Ramos (cell line): ENCODE measurements at regions not wholly inside any gene's neighbourhood (a gene's known extent, or its start where the extent isn't known, plus 50 kb on each side); places are given as distances from the start of the nearest gene placed in this dataset.

ENCODE experiments used
- in situ Hi-C: fragments of 300-500 bp; cut with MboI; formaldehyde crosslinking; loops from one replicate; pipeline ENCODE4 v1.14.3; 2022; ENCODE audit warnings: low sequenced_read_pairs; ENCODE audit not compliant: unreplicated experiment

DNA sequence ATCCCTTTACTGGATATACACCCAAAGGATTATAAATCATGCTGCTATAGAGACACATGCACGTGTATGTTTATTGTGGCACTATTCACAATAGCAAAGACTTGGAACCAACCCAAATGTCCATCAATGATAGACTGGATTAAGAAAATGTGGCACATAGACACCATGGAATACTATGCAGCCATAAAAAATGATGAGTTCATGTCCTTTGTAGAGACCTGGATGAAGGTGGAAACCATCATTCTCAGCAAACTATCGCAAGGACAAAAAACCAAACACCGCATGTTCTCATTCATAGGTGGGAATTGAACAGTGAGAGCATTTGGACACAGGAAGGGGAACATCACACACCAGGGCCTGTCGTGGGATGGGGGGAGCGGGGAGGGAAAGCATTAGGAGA is 52.4 kb upstream of the FAM135A start:
- in situ Hi-C loops: loop anchor here (10.0 kb wide), 1 partner anchor 146 kb away; no protein-coding TSS in a partner anchor

DNA sequence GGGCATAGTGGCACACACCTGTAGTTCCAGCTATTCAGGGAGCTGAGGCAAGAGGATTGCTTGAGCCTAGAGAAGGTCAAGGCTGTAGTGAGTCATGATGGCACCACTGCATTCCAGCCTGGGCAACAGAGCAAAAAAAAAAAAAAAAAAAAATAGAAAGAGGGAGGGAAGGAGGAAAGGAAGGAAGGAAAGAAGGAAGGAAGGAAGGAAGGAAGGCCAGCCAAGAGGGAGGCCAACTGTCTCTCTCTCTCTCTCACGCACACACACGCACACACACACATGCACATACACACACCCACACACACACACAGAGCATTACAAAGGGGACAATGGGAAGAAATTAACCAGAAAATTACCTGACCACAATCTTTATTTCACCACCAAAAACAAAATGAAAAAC is 50.6 kb upstream of the COL9A1 start:
- in situ Hi-C loops: no loop called here
